Tibial artery (tissue), 4 donors: ENCODE measurements at regions not wholly inside any gene's neighbourhood (a gene's known extent, or its start where the extent isn't known, plus 50 kb on each side); places are given as distances from the start of the nearest gene placed in this dataset.

Experiments used
- DNase-seq, 2 donors: peaks; one replicate each; pipeline ENCODE4 v3.0.0-alpha.2; 2019
- H3K27ac ChIP-seq, 2 donors: fragments of 200-600 bp; sonication (generic) in 1 of 2; 1 replicate in 1 of 2; 2 replicates in 1 of 2; pipeline ENCODE4 v1.5.1; 2018 to 2019; ENCODE audit warnings: mild to moderate bottlenecking in 1 of 2
- H3K27me3 ChIP-seq, 2 donors: fragments of 200-600 bp; sonication (generic) in 1 of 2; one replicate each; pipeline versions ENCODE4 v1.5.1 to v1.6.0; 2016 to 2019
- H3K36me3 ChIP-seq, 3 donors: fragments of 200-600 bp; sonication (generic) in 2 of 3; one replicate each; pipeline ENCODE4 v1.5.1; 2016 to 2019; ENCODE audit warnings: mild to moderate bottlenecking in 2 of 3
- H3K4me1 ChIP-seq, 4 donors: fragments of 200-600 bp; sonication (generic) in 2 of 4; 1 replicate in 3 of 4; 2 replicates in 1 of 4; pipeline ENCODE4 v1.5.1; 2016 to 2019
- H3K4me3 ChIP-seq, 2 donors: fragments of 200-600 bp; sonication (generic) in 1 of 2; 1 replicate in 1 of 2; 2 replicates in 1 of 2; pipeline ENCODE4 v1.5.1; 2018 to 2019; ENCODE audit warnings: mild to moderate bottlenecking in 2 of 2
- H3K9me3 ChIP-seq, 3 donors: fragments of 200-600 bp; sonication (generic) in 1 of 3; one replicate each; pipeline ENCODE4 v1.5.1; 2016 to 2019
- intact Hi-C: fragments of 100-400 bp; cut with DNase I; formaldehyde crosslinking; loops from one replicate; pipeline ENCODE4 v1.15.0; 2023; ENCODE audit warnings: low total_unique reads
- TF ChIP-seq, protein P1 (sequence below), 2 experiments: fragments of 200-600 bp in 1 of 2; fragments of 450-650 bp in 1 of 2; IDR thresholded peaks; one replicate each; pipeline ENCODE4 v1.5.1; 2017 to 2019; ENCODE audit warnings: antibody characterized with exemption in 2 of 2, mild to moderate bottlenecking in 1 of 2, moderate library complexity in 1 of 2

GRCh38 chr18:38966841-38967240 lies 1401.2 kb upstream of the CELF4 start:
- Histone ChIP-seq H3K4me3 (no peak overlapping the region), H3K36me3 (no peaks in the 10 kb centered on the region), H3K9me3 (no peaks in the 10 kb centered on the region), H3K4me1 (no peaks in the 10 kb centered on the region), H3K27ac (no peak overlapping the region), H3K27me3 (no peaks in the 10 kb centered on the region)
- intact Hi-C loops: no loop called here
- TF ChIP-seq, protein P1, sequence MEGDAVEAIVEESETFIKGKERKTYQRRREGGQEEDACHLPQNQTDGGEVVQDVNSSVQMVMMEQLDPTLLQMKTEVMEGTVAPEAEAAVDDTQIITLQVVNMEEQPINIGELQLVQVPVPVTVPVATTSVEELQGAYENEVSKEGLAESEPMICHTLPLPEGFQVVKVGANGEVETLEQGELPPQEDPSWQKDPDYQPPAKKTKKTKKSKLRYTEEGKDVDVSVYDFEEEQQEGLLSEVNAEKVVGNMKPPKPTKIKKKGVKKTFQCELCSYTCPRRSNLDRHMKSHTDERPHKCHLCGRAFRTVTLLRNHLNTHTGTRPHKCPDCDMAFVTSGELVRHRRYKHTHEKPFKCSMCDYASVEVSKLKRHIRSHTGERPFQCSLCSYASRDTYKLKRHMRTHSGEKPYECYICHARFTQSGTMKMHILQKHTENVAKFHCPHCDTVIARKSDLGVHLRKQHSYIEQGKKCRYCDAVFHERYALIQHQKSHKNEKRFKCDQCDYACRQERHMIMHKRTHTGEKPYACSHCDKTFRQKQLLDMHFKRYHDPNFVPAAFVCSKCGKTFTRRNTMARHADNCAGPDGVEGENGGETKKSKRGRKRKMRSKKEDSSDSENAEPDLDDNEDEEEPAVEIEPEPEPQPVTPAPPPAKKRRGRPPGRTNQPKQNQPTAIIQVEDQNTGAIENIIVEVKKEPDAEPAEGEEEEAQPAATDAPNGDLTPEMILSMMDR (IDR thresholded peaks at IDR 0.05): no peak
- no peak for DNase-seq

GRCh38 chr18:38963943-38964660 lies 1398.5 kb upstream of the CELF4 start:
- Histone ChIP-seq H3K27ac (no peak overlapping the region), H3K9me3 (no peaks in the 10 kb centered on the region), H3K27me3 (no peaks in the 10 kb centered on the region), H3K36me3 (no peaks in the 10 kb centered on the region), H3K4me1 (no peaks in the 10 kb centered on the region), H3K4me3 (no peak overlapping the region)
- DNase-seq: no peak
- intact Hi-C loops: no loop called here
- TF ChIP-seq, protein P1 (IDR thresholded peaks at IDR 0.05): no peak

GRCh38 chr18:38961880-38962279 lies 1396.3 kb upstream of the CELF4 start:
- intact Hi-C loops: no loop called here
- no peaks in the 10 kb centered on the region for H3K9me3 ChIP-seq

DNA sequence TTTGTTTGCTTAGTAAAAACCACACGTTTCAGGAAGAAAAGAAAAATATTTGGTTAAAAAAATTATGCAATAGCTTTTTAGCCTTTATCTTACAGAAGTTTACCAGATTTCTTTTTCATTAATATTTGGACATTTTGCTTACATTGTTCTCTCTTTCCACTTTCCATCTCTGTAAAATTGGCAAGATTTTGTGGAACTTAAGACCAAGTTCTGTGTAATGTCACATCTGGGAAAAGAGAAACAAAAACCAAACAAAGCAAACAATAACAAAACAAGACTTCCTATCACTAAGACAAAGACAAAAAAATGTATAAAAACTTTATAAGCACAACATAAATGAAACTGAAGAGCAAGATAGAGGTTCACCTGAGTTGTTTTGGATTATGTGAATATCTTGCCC lies 1392.1 kb upstream of the CELF4 start:
- no peaks in the 10 kb centered on the region for H3K36me3 ChIP-seq
- no peaks in the 10 kb centered on the region for H3K4me1 ChIP-seq
- TF ChIP-seq, protein P1 (IDR thresholded peaks at IDR 0.05): no peak
- H3K27me3 ChIP-seq: no peaks in the 10 kb centered on the region
- H3K4me3 ChIP-seq: no peak overlapping the region
- intact Hi-C loops: no loop called here
- H3K27ac ChIP-seq: no peak overlapping the region
- no peak for DNase-seq
- H3K9me3 ChIP-seq: no peaks in the 10 kb centered on the region

More at GRCh38 chr18:38961880-38962279, 1396.3 kb upstream of the CELF4 start:
- Histone ChIP-seq H3K4me3 (no peak overlapping the region), H3K27me3 (no peaks in the 10 kb centered on the region), H3K36me3 (no peaks in the 10 kb centered on the region), H3K4me1 (no peaks in the 10 kb centered on the region), H3K27ac (no peak overlapping the region)
- no peak for DNase-seq
- TF ChIP-seq, protein P1 (IDR thresholded peaks at IDR 0.05): no peak

DNA sequence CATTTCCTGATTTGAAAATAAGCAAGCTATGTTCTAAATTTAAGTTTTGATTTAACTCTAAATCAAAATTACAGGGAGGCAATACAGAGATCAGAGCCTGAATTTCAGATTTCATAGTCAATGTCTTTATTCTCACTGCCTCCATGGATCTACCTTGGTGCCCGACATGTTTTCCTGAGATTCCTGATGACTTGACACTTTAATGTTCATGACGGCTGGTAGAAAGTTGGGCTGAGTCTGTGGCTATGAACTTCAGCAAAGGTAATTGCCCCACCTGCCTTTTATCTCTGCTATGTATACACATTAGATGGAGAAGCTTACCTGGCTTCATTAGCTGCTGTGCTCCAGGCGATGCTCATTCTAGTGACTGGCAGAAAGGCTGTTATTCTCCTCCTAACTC lies 1390.5 kb upstream of the CELF4 start:
- TF ChIP-seq, protein P1 (IDR thresholded peaks at IDR 0.05): no peak
- DNase-seq: no peak
- Histone ChIP-seq H3K27me3 (no peaks in the 10 kb centered on the region), H3K36me3 (no peaks in the 10 kb centered on the region), H3K4me3 (no peak overlapping the region), H3K4me1 (no peaks in the 10 kb centered on the region), H3K9me3 (no peaks in the 10 kb centered on the region), H3K27ac (no peak overlapping the region)
- intact Hi-C loops: no loop called here
